HG03196 (cell line): ENCODE measurements at regions not wholly inside any gene's neighbourhood (a gene's known extent, or its start where the extent isn't known, plus 50 kb on each side); places are given as distances from the start of the nearest gene placed in this dataset.
"Not testable (repeated sequence)": the region's sequence is repeated elsewhere in the genome, so short reads cannot be mapped to it uniquely, and the experiment has no call there.

ENCODE experiments used
- ATAC-seq: cut with Tn5 transposase; IDR thresholded peaks from one replicate; pipeline ENCODE4 v1.9.1; 2021; ENCODE audit not compliant: unreplicated experiment

GRCh38 chr18:14190776-14191442, 58.7 kb upstream of the ZNF519 start:
- ATAC-seq: peak; percentile 96

GRCh38 chr18:14189858-14190257, 57.6 kb upstream of the ZNF519 start:
- no peak for ATAC-seq

GRCh38 chr18:14188751-14189406, 56.6 kb upstream of the ZNF519 start:
- not testable (repeated sequence) for ATAC-seq
